ENCODE measurements at regions not wholly inside any gene's neighbourhood (a gene's known extent, or its start where the extent isn't known, plus 50 kb on each side); places are given as distances from the start of the nearest gene placed in this dataset.
A peak's percentile ranks its signal among the peaks of the same experiment; 100 is the strongest.

- no peaks in the 10 kb centered on the region for H3K36me3 ChIP-seq (ENCODE audit: control insufficient read depth, insufficient read depth, low read length)
- no peak overlapping the region for H3K4me3 ChIP-seq (ENCODE audit: low read depth, low read length)
- FAIRE-seq = no peak
- H3K27me3 ChIP-seq (ENCODE audit: control insufficient read depth, insufficient read depth, low read length) = no peaks in the 10 kb centered on the region
- DNase-seq (ENCODE audit: low read depth) = peak; percentile 93
- TF ChIP-seq CTCF (IDR thresholded peaks at IDR 0.05; ENCODE audit: insufficient read depth, low read length, severe bottlenecking) = no peak
Measured at GRCh38 chr12:30416631-30417030, 279.0 kb downstream of the IPO8 start.

GRCh38 chr12:30415777-30416176, 279.9 kb downstream of the IPO8 start:
- DNase-seq (ENCODE audit: low read depth) (peak; percentile 27), FAIRE-seq (no peak)
- Histone ChIP-seq H3K4me3 (ENCODE audit: low read depth, low read length) (no peak overlapping the region), H3K36me3 (ENCODE audit: control insufficient read depth, insufficient read depth, low read length) (no peaks in the 10 kb centered on the region), H3K27me3 (ENCODE audit: control insufficient read depth, insufficient read depth, low read length) (no peaks in the 10 kb centered on the region)
- no peak for TF ChIP-seq CTCF (IDR thresholded peaks at IDR 0.05; ENCODE audit: insufficient read depth, low read length, severe bottlenecking)

DNA sequence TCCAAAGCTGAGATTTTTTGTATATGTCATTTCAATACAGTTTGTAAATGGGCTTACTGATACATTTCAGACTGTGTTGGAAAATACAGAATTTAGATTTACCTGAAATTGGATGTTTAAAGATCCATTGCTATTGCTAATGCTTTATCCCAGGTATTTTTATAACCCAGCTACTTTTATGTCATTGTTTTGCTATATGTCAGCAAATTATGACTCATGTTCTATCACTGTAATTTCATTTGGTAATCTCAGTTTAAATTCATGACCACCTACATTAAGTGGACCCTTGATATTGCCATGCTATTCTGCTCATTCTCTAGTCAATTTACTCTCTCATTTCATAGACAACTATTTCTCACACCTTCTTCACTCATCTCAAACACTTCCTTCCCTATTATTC, 281.2 kb downstream of the IPO8 start:
- FAIRE-seq (no peak), DNase-seq (ENCODE audit: low read depth) (peak; percentile 43)
- TF ChIP-seq CTCF (IDR thresholded peaks at IDR 0.05; ENCODE audit: insufficient read depth, low read length, severe bottlenecking) = no peak
- no peaks in the 10 kb centered on the region for H3K36me3 ChIP-seq (ENCODE audit: control insufficient read depth, insufficient read depth, low read length)
- H3K27me3 ChIP-seq (ENCODE audit: control insufficient read depth, insufficient read depth, low read length) = no peaks in the 10 kb centered on the region
- no peak overlapping the region for H3K4me3 ChIP-seq (ENCODE audit: low read depth, low read length)

DNA sequence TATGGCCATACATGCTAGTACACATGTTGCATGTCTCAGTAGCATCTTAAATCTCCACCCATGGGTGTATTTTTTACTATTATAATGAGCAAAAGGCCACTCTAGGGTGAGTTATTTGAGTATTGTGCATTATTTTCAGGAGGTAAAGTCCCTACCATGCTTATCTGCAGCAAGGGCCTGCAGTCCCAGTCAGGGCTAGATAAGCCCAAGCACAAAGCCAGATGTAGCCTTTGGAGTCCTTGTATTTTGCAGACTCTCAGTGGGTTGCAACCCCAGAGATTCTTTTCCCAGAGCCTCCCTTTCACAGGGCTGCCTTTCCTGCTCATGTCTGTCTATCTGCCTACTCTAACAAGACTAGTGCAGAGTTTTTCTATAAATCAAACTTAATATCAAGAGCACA, 295.3 kb downstream of the IPO8 start:
- DNase-seq (ENCODE audit: low read depth) = no peak
- no peak for TF ChIP-seq CTCF (IDR thresholded peaks at IDR 0.05; ENCODE audit: insufficient read depth, low read length, severe bottlenecking)

GRCh38 chr12:30399859-30400258, 295.8 kb downstream of the IPO8 start:
- no peaks in the 10 kb centered on the region for H3K36me3 ChIP-seq (ENCODE audit: control insufficient read depth, insufficient read depth, low read length)
- no peak for TF ChIP-seq CTCF (IDR thresholded peaks at IDR 0.05; ENCODE audit: insufficient read depth, low read length, severe bottlenecking)
- H3K27me3 ChIP-seq (ENCODE audit: control insufficient read depth, insufficient read depth, low read length) = no peaks in the 10 kb centered on the region
- DNase-seq (ENCODE audit: low read depth) (no peak), FAIRE-seq (no peak)
- no peak overlapping the region for H3K4me3 ChIP-seq (ENCODE audit: low read depth, low read length)

More for the DNA sequence above, 295.3 kb downstream of the IPO8 start:
- H3K4me3 ChIP-seq (ENCODE audit: low read depth, low read length) = no peak overlapping the region
- no peaks in the 10 kb centered on the region for H3K36me3 ChIP-seq (ENCODE audit: control insufficient read depth, insufficient read depth, low read length)
- FAIRE-seq = no peak
- H3K27me3 ChIP-seq (ENCODE audit: control insufficient read depth, insufficient read depth, low read length) = no peaks in the 10 kb centered on the region

DNA sequence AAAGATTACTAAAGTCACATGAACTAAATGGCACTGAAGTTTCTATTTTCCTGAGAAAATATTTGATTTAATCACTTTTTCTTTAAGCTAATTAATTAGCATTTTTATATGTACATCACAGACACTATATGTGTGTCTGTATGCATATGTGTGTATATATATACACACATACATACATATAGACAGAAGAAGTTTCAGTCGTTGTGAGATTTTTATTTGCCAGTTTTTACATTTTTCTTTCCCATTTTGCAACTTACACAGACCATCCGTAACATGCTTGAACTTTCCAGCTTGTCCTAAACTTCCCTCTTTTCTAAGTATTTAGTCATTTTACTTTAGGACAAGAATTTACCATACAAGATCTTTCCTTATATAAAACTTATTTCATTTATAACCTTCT, 299.1 kb downstream of the IPO8 start:
- TF ChIP-seq CTCF (IDR thresholded peaks at IDR 0.05; ENCODE audit: insufficient read depth, low read length, severe bottlenecking) = no peak
- H3K4me3 ChIP-seq (ENCODE audit: low read depth, low read length) = no peak overlapping the region
- H3K27me3 ChIP-seq (ENCODE audit: control insufficient read depth, insufficient read depth, low read length) = no peaks in the 10 kb centered on the region
- FAIRE-seq (no peak), DNase-seq (ENCODE audit: low read depth) (no peak)
- H3K36me3 ChIP-seq (ENCODE audit: control insufficient read depth, insufficient read depth, low read length) = no peaks in the 10 kb centered on the region
